Neural progenitor cell (in vitro differentiated cells): ENCODE measurements at regions not wholly inside any gene's neighbourhood (a gene's known extent, or its start where the extent isn't known, plus 50 kb on each side); places are given as distances from the start of the nearest gene placed in this dataset.
"Not testable (repeated sequence)": the region's sequence is repeated elsewhere in the genome, so short reads cannot be mapped to it uniquely, and the experiment has no call there.

Source experiments
- DNase-seq: peaks from one replicate; pipeline ENCODE4 v3.0.0-alpha.2; 2016; ENCODE audit warnings: low spot score
- H2AFZ ChIP-seq: fragments of 200-600 bp; sonication (generic); replicated peaks from 2 replicates; pipeline ENCODE4 v1.6.1; 2016; ENCODE audit warnings: antibody characterized with exemption
- H3F3A ChIP-seq: fragments of 200-600 bp; sonication (generic); 2 replicates; pipeline ENCODE4 v1.6.1; 2016; ENCODE audit warnings: antibody characterized with exemption, low read depth
- H3K27ac ChIP-seq: fragments of 200-600 bp; sonication (generic); 2 replicates; pipeline ENCODE4 v1.5.1; 2016; ENCODE audit warnings: mild to moderate bottlenecking
- H3K27me3 ChIP-seq: fragments of 200-600 bp; sonication (generic); 2 replicates; pipeline ENCODE4 v1.6.1; 2016; ENCODE audit warnings: mild to moderate bottlenecking, moderate library complexity
- H3K36me3 ChIP-seq: fragments of 200-600 bp; sonication (generic); 2 replicates; pipeline ENCODE4 v1.5.1; 2016
- H3K4me1 ChIP-seq: fragments of 200-600 bp; sonication (generic); 2 replicates; pipeline ENCODE4 v1.6.1; 2016; ENCODE audit warnings: mixed run types
- H3K4me2 ChIP-seq: fragments of 200-600 bp; sonication (generic); 2 replicates; pipeline ENCODE4 v1.6.1; 2016
- H3K4me3 ChIP-seq: fragments of 200-600 bp; sonication (generic); 2 replicates; pipeline ENCODE4 v1.5.1; 2016
- H3K79me2 ChIP-seq: fragments of 200-600 bp; sonication (generic); 2 replicates; pipeline ENCODE4 v1.6.1; 2016; ENCODE audit warnings: low read depth
- H3K9ac ChIP-seq: fragments of 200-600 bp; sonication (generic); 2 replicates; pipeline ENCODE4 v1.6.1; 2016
- H3K9me3 ChIP-seq: fragments of 200-600 bp; sonication (generic); 2 replicates; pipeline ENCODE4 v1.5.1; 2016; ENCODE audit warnings: low read depth
- H4K20me1 ChIP-seq: fragments of 200-600 bp; sonication (generic); 2 replicates; pipeline ENCODE4 v1.6.1; 2016; ENCODE audit warnings: low read depth
- H3K27ac Mint-ChIP-seq: 3 replicates; pipeline ENCODE4 v1.8.0; 2021; ENCODE audit warnings: mixed read lengths
- H3K27me3 Mint-ChIP-seq: 2 replicates; pipeline ENCODE4 v1.8.0; 2022; ENCODE audit warnings: low read depth, mild to moderate bottlenecking, inconsistent platforms, moderate library complexity, mixed read lengths; ENCODE audit not compliant: insufficient read depth
- H3K36me3 Mint-ChIP-seq: 3 replicates; pipeline ENCODE4 v1.8.0; 2021; ENCODE audit warnings: mixed read lengths
- H3K4me1 Mint-ChIP-seq: 3 replicates; pipeline ENCODE4 v1.8.0; 2021; ENCODE audit warnings: mixed read lengths
- H3K4me3 Mint-ChIP-seq: 3 replicates; pipeline ENCODE4 v1.8.0; 2021; ENCODE audit warnings: mild to moderate bottlenecking, moderate library complexity, mixed read lengths
- H3K9me3 Mint-ChIP-seq: 3 replicates; pipeline ENCODE4 v1.8.0; 2020; ENCODE audit warnings: mixed read lengths
- EZH2 ChIP-seq: fragments of 200-600 bp; sonication (generic); IDR thresholded peaks from 2 replicates; pipeline ENCODE4 v1.6.1; 2017; ENCODE audit warnings: antibody characterized with exemption, mild to moderate bottlenecking, moderate library complexity
- EZH2phosphoT487 ChIP-seq: fragments of 200-600 bp; sonication (generic); IDR thresholded peaks from 2 replicates; pipeline ENCODE4 v1.6.1; 2017; ENCODE audit warnings: antibody characterized with exemption
- TF ChIP-seq, protein P1 (sequence below): fragments of 200-600 bp; sonication (generic); IDR thresholded peaks from 2 replicates; pipeline ENCODE4 v1.5.1; 2017; ENCODE audit warnings: antibody characterized with exemption, mild to moderate bottlenecking

DNA sequence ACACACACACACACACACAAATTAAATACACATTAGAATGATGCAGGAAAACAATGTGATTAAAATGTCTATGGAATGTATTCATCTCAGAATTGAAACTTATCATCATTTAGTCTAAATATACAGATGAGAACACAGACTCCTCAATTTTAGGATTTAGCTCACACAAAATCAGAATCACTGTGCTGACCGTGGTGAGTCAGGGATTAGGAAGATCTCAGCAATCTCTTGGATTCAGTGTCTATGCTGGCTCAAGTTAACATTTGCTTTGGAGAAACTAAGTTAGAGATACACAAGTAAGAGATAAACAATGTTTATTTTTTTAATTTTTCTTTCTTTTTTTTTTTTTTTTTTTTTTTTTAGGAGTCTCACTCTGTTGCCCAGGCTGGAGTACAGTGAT is 323.6 kb downstream of the KLF12 start:
- peaks cover 3% of the 10 kb centered on the region for H3K36me3 Mint-ChIP-seq
- Histone ChIP-seq H3K9ac (no peak overlapping the region), H3K9me3 (no peaks in the 10 kb centered on the region), H4K20me1 (no peaks in the 10 kb centered on the region), H2AFZ (no peak overlapping the region), H3K27me3 (no peaks in the 10 kb centered on the region), H3K27ac (no peak overlapping the region), H3K36me3 (no peaks in the 10 kb centered on the region), H3K4me1 (no peaks in the 10 kb centered on the region), H3K4me2 (no peak overlapping the region), H3K4me3 (no peak overlapping the region), H3K79me2 (no peaks in the 10 kb centered on the region), H3F3A (no peaks in the 10 kb centered on the region)
- H3K9me3 Mint-ChIP-seq = no peaks in the 10 kb centered on the region
- no peak overlapping the region for H3K27ac Mint-ChIP-seq
- no peak overlapping the region for H3K4me3 Mint-ChIP-seq
- H3K27me3 Mint-ChIP-seq = no peaks in the 10 kb centered on the region
- no peak for TF ChIP-seq EZH2
- H3K4me1 Mint-ChIP-seq = peaks cover 6% of the 10 kb centered on the region
- DNase-seq = no peak

DNA sequence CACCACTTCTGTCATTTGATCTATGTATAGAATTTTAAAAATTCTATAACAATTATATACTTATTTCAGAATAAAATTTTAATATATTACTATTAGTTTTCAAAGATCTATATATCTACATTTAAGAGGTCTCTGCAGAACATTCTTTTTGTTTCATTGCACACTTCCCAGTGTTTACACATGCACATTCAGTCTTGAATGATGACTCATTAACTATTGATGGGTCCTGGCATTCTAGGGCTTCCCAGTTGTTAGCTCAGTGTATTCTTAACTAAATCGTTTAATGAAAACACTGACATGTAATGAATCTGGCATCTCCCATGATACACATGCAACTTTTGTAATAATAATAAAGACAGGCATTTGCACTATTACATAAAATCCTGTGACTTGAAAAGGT is 324.6 kb downstream of the KLF12 start:
- Histone ChIP-seq H3F3A (no peaks in the 10 kb centered on the region), H3K27me3 (no peaks in the 10 kb centered on the region), H3K4me3 (no peak overlapping the region), H3K9ac (no peak overlapping the region), H3K4me2 (no peak overlapping the region), H3K9me3 (no peaks in the 10 kb centered on the region), H2AFZ (no peak overlapping the region), H4K20me1 (no peaks in the 10 kb centered on the region), H3K27ac (no peak overlapping the region), H3K4me1 (no peaks in the 10 kb centered on the region), H3K36me3 (no peaks in the 10 kb centered on the region), H3K79me2 (no peaks in the 10 kb centered on the region)
- Mint-ChIP-seq H3K4me3 (no peak overlapping the region), H3K27ac (no peak overlapping the region), H3K36me3 (peaks cover 3% of the 10 kb centered on the region), H3K4me1 (peaks cover 6% of the 10 kb centered on the region), H3K9me3 (no peaks in the 10 kb centered on the region), H3K27me3 (no peaks in the 10 kb centered on the region)
- DNase-seq = no peak
- no peak for TF ChIP-seq EZH2
- TF ChIP-seq EZH2phosphoT487 = no peak
- TF ChIP-seq, protein P1, sequence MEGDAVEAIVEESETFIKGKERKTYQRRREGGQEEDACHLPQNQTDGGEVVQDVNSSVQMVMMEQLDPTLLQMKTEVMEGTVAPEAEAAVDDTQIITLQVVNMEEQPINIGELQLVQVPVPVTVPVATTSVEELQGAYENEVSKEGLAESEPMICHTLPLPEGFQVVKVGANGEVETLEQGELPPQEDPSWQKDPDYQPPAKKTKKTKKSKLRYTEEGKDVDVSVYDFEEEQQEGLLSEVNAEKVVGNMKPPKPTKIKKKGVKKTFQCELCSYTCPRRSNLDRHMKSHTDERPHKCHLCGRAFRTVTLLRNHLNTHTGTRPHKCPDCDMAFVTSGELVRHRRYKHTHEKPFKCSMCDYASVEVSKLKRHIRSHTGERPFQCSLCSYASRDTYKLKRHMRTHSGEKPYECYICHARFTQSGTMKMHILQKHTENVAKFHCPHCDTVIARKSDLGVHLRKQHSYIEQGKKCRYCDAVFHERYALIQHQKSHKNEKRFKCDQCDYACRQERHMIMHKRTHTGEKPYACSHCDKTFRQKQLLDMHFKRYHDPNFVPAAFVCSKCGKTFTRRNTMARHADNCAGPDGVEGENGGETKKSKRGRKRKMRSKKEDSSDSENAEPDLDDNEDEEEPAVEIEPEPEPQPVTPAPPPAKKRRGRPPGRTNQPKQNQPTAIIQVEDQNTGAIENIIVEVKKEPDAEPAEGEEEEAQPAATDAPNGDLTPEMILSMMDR = no peak

DNA sequence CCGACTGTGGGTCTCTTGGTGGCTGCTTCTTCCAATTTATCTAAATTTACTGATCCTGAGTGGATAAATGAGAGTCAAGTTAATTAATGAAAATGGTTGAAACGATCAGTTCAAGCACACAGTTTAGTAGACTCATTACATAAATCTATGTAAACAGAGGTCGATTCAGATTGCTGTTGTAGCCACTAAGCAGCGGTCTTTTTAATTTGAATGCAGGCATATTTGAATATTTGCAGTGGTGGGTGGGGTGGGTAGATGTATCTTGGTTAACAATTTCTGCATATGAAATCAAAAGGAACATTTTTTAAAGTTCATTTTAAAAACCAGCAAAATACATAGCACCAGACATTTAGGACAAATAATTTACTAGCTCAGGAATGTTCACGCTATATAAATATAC is 325.9 kb downstream of the KLF12 start:
- Histone ChIP-seq H3K9me3 (no peaks in the 10 kb centered on the region), H3K9ac (no peak overlapping the region), H3K36me3 (no peaks in the 10 kb centered on the region), H3K4me3 (no peak overlapping the region), H3K4me1 (no peaks in the 10 kb centered on the region), H3K27me3 (no peaks in the 10 kb centered on the region), H3K4me2 (no peak overlapping the region), H3F3A (no peaks in the 10 kb centered on the region), H2AFZ (no peak overlapping the region), H3K27ac (no peak overlapping the region), H4K20me1 (no peaks in the 10 kb centered on the region), H3K79me2 (no peaks in the 10 kb centered on the region)
- H3K4me3 Mint-ChIP-seq = no peak overlapping the region
- peaks cover 3% of the 10 kb centered on the region for H3K36me3 Mint-ChIP-seq
- H3K27ac Mint-ChIP-seq = no peak overlapping the region
- no peak for DNase-seq
- peaks cover 6% of the 10 kb centered on the region for H3K4me1 Mint-ChIP-seq
- no peaks in the 10 kb centered on the region for H3K9me3 Mint-ChIP-seq
- H3K27me3 Mint-ChIP-seq = no peaks in the 10 kb centered on the region
- TF ChIP-seq EZH2phosphoT487 (no peak), EZH2 (no peak)
- TF ChIP-seq, protein P1 = no peak

DNA sequence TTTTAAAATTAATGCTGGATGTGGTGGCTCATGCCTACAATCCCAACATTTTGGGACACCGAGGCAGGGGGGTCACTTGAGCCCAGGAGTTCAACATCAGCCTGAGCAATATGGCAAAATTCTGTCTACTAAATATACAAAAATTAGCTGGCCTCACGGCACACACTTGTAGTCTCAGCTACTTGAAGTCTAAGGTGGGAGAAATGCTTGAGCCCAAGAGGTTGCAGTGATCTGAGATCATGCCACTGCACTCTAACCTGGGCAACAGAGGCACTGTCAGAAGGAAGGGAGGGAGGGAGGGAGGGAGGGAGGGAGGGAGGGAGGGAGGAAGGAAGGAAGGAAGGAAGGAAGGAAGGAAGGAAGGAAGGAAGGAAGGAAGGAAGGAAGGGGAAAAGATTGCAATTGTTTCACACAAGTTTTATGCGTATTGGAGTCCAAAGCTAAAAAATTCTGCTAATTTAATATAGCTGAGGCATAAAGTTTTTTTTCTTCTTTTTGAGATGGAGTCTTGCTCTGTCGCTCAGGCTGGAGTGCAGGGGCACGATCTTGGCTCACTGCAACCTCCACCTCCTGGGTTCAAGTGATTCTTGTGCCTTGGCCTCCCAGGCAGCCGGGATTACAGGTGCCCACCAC is 328.8 kb downstream of the KLF12 start:
- not testable (repeated sequence) for H3K4me1 ChIP-seq, H3K36me3 Mint-ChIP-seq, H3K9ac ChIP-seq, H3K4me3 Mint-ChIP-seq, H3K27ac ChIP-seq, H3K4me1 Mint-ChIP-seq, DNase-seq, H3K4me3 ChIP-seq, H3K36me3 ChIP-seq, H3F3A ChIP-seq, H3K9me3 Mint-ChIP-seq, H4K20me1 ChIP-seq, H3K27ac Mint-ChIP-seq, H3K27me3 ChIP-seq, H3K4me2 ChIP-seq, H2AFZ ChIP-seq, H3K9me3 ChIP-seq, H3K79me2 ChIP-seq, H3K27me3 Mint-ChIP-seq
